B cell (primary cell): ENCODE measurements at regions not wholly inside any gene's neighbourhood (a gene's known extent, or its start where the extent isn't known, plus 50 kb on each side); places are given as distances from the start of the nearest gene placed in this dataset.

Experiments
- ATAC-seq: fragments of 200-7000 bp; cut with Tn5 transposase; one replicate; pipeline ENCODE4 v1.10.0; 2021; ENCODE audit warnings: low read depth, mild to moderate bottlenecking, moderate number of reproducible peaks, moderate library complexity
- CTCF ChIA-PET: fragments of 350-600 bp; sonication (Branson Sonifier 250); formaldehyde crosslinking; loops from one replicate; lab custom pipeline; 2021; ENCODE audit warnings: antibody characterized with exemption, inconsistent platforms; lab: Charles Lee
- POLR2A ChIA-PET: fragments of 350-600 bp; sonication (Branson Sonifier 250); formaldehyde crosslinking; loops from one replicate; lab custom pipeline; 2021; ENCODE audit warnings: antibody characterized with exemption; lab: Charles Lee
- DNase-seq: peaks from one replicate; pipeline ENCODE4 v3.0.0; 2013
- H2AFZ ChIP-seq: 2 replicates; pipeline ENCODE4 v1.6.1; 2012; ENCODE audit warnings: mild to moderate bottlenecking, low read depth, low read length; ENCODE audit not compliant: insufficient read depth, poor library complexity, severe bottlenecking
- H3K27ac ChIP-seq, 2 donors: 1 replicate in 1 of 2; 2 replicates in 1 of 2; pipeline ENCODE4 v1.5.1; 2012 to 2013; ENCODE audit warnings: low read length in 2 of 2, mild to moderate bottlenecking in 2 of 2, moderate library complexity in 1 of 2
- H3K27me3 ChIP-seq, 4 experiments: fragments of 200-600 bp in 1 of 4; sonication (generic) in 1 of 4; replicated peaks in 1 of 4; 1 replicate in 2 of 4; 2 replicates in 2 of 4; pipeline versions ENCODE4 v1.6.1 to v1.7.0; 2013 to 2016; ENCODE audit warnings: low read length in 3 of 4, mild to moderate bottlenecking in 2 of 4, mixed read lengths in 1 of 4, moderate library complexity in 1 of 4; ENCODE audit not compliant: insufficient read depth in 4 of 4, control insufficient read depth in 3 of 4; ENCODE audit errors: control extremely low read depth in 1 of 4
- H3K36me3 ChIP-seq, 2 experiments: replicated peaks in 1 of 2; 1 replicate in 1 of 2; 2 replicates in 1 of 2; pipeline versions ENCODE4 v1.6.1 to v1.7.1; 2013; ENCODE audit warnings: low read length in 1 of 2; ENCODE audit not compliant: insufficient read depth in 2 of 2, control insufficient read depth in 1 of 2; ENCODE audit errors: control extremely low read depth in 1 of 2, extremely low read depth in 1 of 2
- H3K4me1 ChIP-seq, 2 donors: fragments of 200-600 bp in 1 of 2; sonication (generic) in 1 of 2; 1 replicate in 1 of 2; 2 replicates in 1 of 2; pipeline versions ENCODE4 v1.5.1 to v1.6.1; 2013 to 2017; ENCODE audit warnings: low read length in 2 of 2; ENCODE audit not compliant: control insufficient read depth in 2 of 2, insufficient read depth in 2 of 2
- H3K4me2 ChIP-seq: replicated peaks from 2 replicates; pipeline ENCODE3; 2012; ENCODE audit warnings: mild to moderate bottlenecking, low read depth, low read length; ENCODE audit not compliant: poor library complexity, severe bottlenecking
- H3K4me3 ChIP-seq, 5 experiments: fragments of 200-600 bp in 1 of 5; sonication (generic) in 1 of 5; 1 replicate in 3 of 5; 2 replicates in 2 of 5; pipeline versions ENCODE4 v1.5.1 to v1.7.0; 2011 to 2016; ENCODE audit warnings: low read length in 4 of 5, mild to moderate bottlenecking in 4 of 5, low read depth in 2 of 5, control low read depth in 1 of 5, moderate library complexity in 1 of 5; ENCODE audit not compliant: insufficient read depth in 1 of 5; ENCODE audit errors: control extremely low read depth in 1 of 5, extremely low read depth in 1 of 5
- H3K79me2 ChIP-seq: fragments of 200-600 bp; sonication (generic); one replicate; pipeline ENCODE4 v1.6.0; 2016; ENCODE audit warnings: low read length; ENCODE audit not compliant: control insufficient read depth, insufficient read depth
- H3K9ac ChIP-seq: fragments of 200-600 bp; sonication (generic); 2 replicates; pipeline ENCODE4 v1.6.1; 2017; ENCODE audit warnings: mild to moderate bottlenecking, low read length, moderate library complexity
- H3K9me3 ChIP-seq, 3 donors: one replicate each; pipeline versions ENCODE4 v1.6.1 to v1.7.1; 2013; ENCODE audit warnings: low read length in 2 of 3; ENCODE audit not compliant: control insufficient read depth in 2 of 3, insufficient read depth in 1 of 3; ENCODE audit errors: control extremely low read depth in 1 of 3
- H4K20me1 ChIP-seq: 2 replicates; pipeline ENCODE4 v1.6.0; 2012; ENCODE audit warnings: mild to moderate bottlenecking, low read length; ENCODE audit not compliant: insufficient read depth, control insufficient read depth, poor library complexity, severe bottlenecking
- H3K27ac Mint-ChIP-seq: one replicate; pipeline ENCODE4 v1.8.0; 2021; ENCODE audit warnings: mixed read lengths
- H3K27me3 Mint-ChIP-seq: one replicate; pipeline ENCODE4 v1.8.0; 2021; ENCODE audit warnings: mixed read lengths
- H3K4me1 Mint-ChIP-seq: one replicate; pipeline ENCODE4 v1.8.0; 2021; ENCODE audit warnings: mixed read lengths
- H3K4me3 Mint-ChIP-seq: one replicate; pipeline ENCODE4 v1.8.0; 2021; ENCODE audit warnings: mixed read lengths
- H3K9me3 Mint-ChIP-seq: one replicate; pipeline ENCODE4 v1.8.0; 2022; ENCODE audit warnings: mixed read lengths; ENCODE audit not compliant: insufficient read depth
- EZH2 ChIP-seq: IDR thresholded peaks from 2 replicates; pipeline ENCODE4 v1.6.1; 2012; ENCODE audit warnings: borderline replicate concordance, low read depth, mild to moderate bottlenecking, moderate library complexity, low read length; ENCODE audit not compliant: insufficient read depth, poor library complexity, severe bottlenecking
- WGBS: methylation state at CpG from one replicate; pipeline ENCODE4 v1.1.5; 2013; ENCODE audit warnings: missing lambda C conversion rate; ENCODE audit not compliant: insufficient coverage; 5-methylcytosine and 5-hydroxymethylcytosine counted together
- intact Hi-C: fragments of 100-400 bp; cut with micrococcal nuclease; formaldehyde crosslinking; loops from one replicate; pipeline ENCODE4 v1.10.0; 2022
- TF ChIP-seq, protein P1 (sequence below): fragments of 200-600 bp; IDR thresholded peaks from one replicate; pipeline ENCODE4 v1.8.0; 2022; ENCODE audit warnings: antibody characterized with exemption, mild to moderate bottlenecking

DNA sequence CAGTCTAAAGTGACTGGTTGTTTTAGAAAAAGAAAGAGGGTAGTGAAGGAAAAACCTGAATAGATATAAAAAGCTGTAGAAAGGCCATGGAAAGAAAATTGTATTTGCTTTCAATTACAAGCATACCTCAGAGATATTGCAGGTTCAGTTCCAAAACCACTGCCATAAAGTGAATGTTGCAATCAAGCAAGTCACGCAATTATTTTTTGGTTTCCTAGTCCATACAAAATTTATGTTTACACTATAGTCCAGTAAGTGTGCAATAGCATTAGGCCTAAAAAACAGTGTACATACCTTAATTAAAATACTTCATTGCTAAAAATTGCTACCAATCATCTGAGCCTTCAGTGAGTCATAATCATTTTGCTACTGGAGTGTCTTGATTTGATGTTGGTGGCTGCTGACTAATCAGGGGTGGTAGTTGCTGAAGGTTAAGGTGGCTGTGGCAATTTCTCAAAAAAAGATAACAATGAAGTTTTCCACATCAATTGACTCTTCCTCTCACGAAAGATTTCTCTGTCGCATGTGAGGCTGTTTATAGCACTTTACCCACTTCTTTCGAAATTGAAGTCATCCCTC lies 2003.8 kb upstream of the PIK3C3 start:
- H2AFZ ChIP-seq: no peak overlapping the region
- ChIA-PET POLR2A (no interaction called here), CTCF (no interaction called here)
- H3K36me3 ChIP-seq: no peaks in the 10 kb centered on the region
- H3K9ac ChIP-seq: no peak overlapping the region
- Mint-ChIP-seq H3K9me3 (peaks cover 10% of the 10 kb centered on the region), H3K27ac (no peak overlapping the region), H3K4me1 (no peaks in the 10 kb centered on the region), H3K27me3 (no peaks in the 10 kb centered on the region), H3K4me3 (no peak overlapping the region)
- ATAC-seq (no peak), DNase-seq (no peak)
- intact Hi-C loops: no loop called here
- H3K4me3 ChIP-seq: no peak overlapping the region
- H3K9me3 ChIP-seq: peaks cover 0 to 1% (median 0%) of the 10 kb centered on the region in 3 donors
- H3K79me2 ChIP-seq: no peaks in the 10 kb centered on the region
- no CpG with 5 or more reads among the region's 4 CpGs for WGBS
- no peak for TF ChIP-seq EZH2
- TF ChIP-seq, protein P1, sequence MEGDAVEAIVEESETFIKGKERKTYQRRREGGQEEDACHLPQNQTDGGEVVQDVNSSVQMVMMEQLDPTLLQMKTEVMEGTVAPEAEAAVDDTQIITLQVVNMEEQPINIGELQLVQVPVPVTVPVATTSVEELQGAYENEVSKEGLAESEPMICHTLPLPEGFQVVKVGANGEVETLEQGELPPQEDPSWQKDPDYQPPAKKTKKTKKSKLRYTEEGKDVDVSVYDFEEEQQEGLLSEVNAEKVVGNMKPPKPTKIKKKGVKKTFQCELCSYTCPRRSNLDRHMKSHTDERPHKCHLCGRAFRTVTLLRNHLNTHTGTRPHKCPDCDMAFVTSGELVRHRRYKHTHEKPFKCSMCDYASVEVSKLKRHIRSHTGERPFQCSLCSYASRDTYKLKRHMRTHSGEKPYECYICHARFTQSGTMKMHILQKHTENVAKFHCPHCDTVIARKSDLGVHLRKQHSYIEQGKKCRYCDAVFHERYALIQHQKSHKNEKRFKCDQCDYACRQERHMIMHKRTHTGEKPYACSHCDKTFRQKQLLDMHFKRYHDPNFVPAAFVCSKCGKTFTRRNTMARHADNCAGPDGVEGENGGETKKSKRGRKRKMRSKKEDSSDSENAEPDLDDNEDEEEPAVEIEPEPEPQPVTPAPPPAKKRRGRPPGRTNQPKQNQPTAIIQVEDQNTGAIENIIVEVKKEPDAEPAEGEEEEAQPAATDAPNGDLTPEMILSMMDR: no peak
- H3K27me3 ChIP-seq: no peaks in the 10 kb centered on the region
- H4K20me1 ChIP-seq: no peaks in the 10 kb centered on the region
- no peak overlapping the region for H3K4me2 ChIP-seq
- no peaks in the 10 kb centered on the region for H3K4me1 ChIP-seq
- no peak overlapping the region for H3K27ac ChIP-seq

DNA sequence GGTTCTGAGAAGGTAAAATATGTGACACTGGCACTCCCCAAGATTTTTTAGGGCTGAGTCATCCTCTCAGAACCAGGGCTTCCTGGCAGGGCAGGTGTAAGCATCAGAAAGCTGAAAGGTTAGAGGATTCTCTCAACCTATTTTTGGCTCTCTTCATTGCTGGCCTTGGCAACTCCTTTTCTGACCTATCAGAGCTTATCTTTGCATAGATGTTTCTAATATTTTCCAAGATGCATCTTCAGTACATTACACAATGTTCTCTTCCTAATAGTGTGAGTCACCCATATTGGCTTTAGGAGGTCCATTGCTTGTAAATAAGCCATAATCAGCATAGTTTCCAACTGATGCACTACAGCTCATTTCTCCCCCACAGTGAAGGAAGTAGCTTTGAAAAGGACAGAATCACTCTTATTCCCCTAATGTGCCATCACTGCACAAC lies 2008.4 kb upstream of the PIK3C3 start:
- Histone ChIP-seq H3K79me2 (no peaks in the 10 kb centered on the region), H3K27me3 (no peaks in the 10 kb centered on the region), H2AFZ (no peak overlapping the region), H3K27ac (no peak overlapping the region), H4K20me1 (no peaks in the 10 kb centered on the region), H3K9me3 (no peaks in the 10 kb centered on the region), H3K4me1 (no peaks in the 10 kb centered on the region), H3K36me3 (no peaks in the 10 kb centered on the region), H3K9ac (no peak overlapping the region), H3K4me3 (no peak overlapping the region), H3K4me2 (no peak overlapping the region)
- Mint-ChIP-seq H3K27ac (no peak overlapping the region), H3K4me1 (no peaks in the 10 kb centered on the region), H3K27me3 (no peaks in the 10 kb centered on the region), H3K4me3 (no peak overlapping the region), H3K9me3 (peaks cover 2% of the 10 kb centered on the region)
- intact Hi-C loops: no loop called here
- POLR2A ChIA-PET: no interaction called here
- TF ChIP-seq, protein P1: no peak
- TF ChIP-seq EZH2: no peak
- DNase-seq: no peak
- no peak for ATAC-seq
- CTCF ChIA-PET: no interaction called here
